Left lobe of liver (tissue), 2 donors: ENCODE measurements at regions not wholly inside any gene's neighbourhood (a gene's known extent, or its start where the extent isn't known, plus 50 kb on each side); places are given as distances from the start of the nearest gene placed in this dataset.

Source experiments
- ATAC-seq: fragments of 200-7000 bp; cut with Tn5 transposase; one replicate; pipeline ENCODE4 v1.9.1; 2020; ENCODE audit warnings: mild to moderate bottlenecking, moderate library complexity
- DNase-seq: peaks from one replicate; pipeline ENCODE4 v3.0.0-alpha.2; 2020; ENCODE audit warnings: low spot score
- donor health status: DM: no; HTN: no; CAD: no; lungs with moderate emphysema.
- donor health status: DM: no; HTN: yes; CAD: no.

GRCh38 chr3:88918841-88919240 is 188.6 kb upstream of the EPHA3 start:
- ATAC-seq (no peak), DNase-seq (no peak)

- no peak for DNase-seq
- ATAC-seq, result no peak
Observed at GRCh38 chr3:88921986-88922385, 185.4 kb upstream of the EPHA3 start.

- no peak for ATAC-seq
- DNase-seq, result no peak
Observed at GRCh38 chr3:88926221-88926620, 181.2 kb upstream of the EPHA3 start.

GRCh38 chr3:88930611-88931010 is 176.8 kb upstream of the EPHA3 start:
- ATAC-seq (no peak), DNase-seq (no peak)

- ATAC-seq, result no peak
- DNase-seq, result no peak
Observed at GRCh38 chr3:88936831-88937230, 170.6 kb upstream of the EPHA3 start.

- ATAC-seq (no peak), DNase-seq (no peak)
Observed at GRCh38 chr3:88940296-88940695, 167.1 kb upstream of the EPHA3 start.

GRCh38 chr3:88947013-88947412 is 160.4 kb upstream of the EPHA3 start:
- ATAC-seq (no peak), DNase-seq (no peak)

GRCh38 chr3:88954853-88955252 is 152.6 kb upstream of the EPHA3 start:
- DNase-seq (no peak), ATAC-seq (no peak)

- ATAC-seq (no peak), DNase-seq (no peak)
Observed at GRCh38 chr3:88955274-88955673, 152.1 kb upstream of the EPHA3 start.

- no peak for DNase-seq
- no peak for ATAC-seq
Observed at GRCh38 chr3:88957711-88958439, 149.5 kb upstream of the EPHA3 start.

GRCh38 chr3:88960019-88960418 is 147.4 kb upstream of the EPHA3 start:
- DNase-seq, result no peak
- ATAC-seq, result no peak

- no peak for DNase-seq
- ATAC-seq, result no peak
Observed at GRCh38 chr3:88963003-88963402, 144.4 kb upstream of the EPHA3 start.

- ATAC-seq, result no peak
- DNase-seq, result no peak
Observed at GRCh38 chr3:88979760-88980159, 127.7 kb upstream of the EPHA3 start.

- DNase-seq, result no peak
Observed at GRCh38 chr3:88983458-88983857, 124.0 kb upstream of the EPHA3 start.

GRCh38 chr3:88984256-88984655 is 123.2 kb upstream of the EPHA3 start:
- no peak for DNase-seq
- ATAC-seq, result no peak

More at GRCh38 chr3:88983458-88983857, 124.0 kb upstream of the EPHA3 start:
- no peak for ATAC-seq

GRCh38 chr3:88984832-88985231 is 122.6 kb upstream of the EPHA3 start:
- ATAC-seq (no peak), DNase-seq (no peak)

- DNase-seq, result no peak
- ATAC-seq, result no peak
Observed at GRCh38 chr3:88985491-88985890, 121.9 kb upstream of the EPHA3 start.

GRCh38 chr3:88986834-88987233 is 120.6 kb upstream of the EPHA3 start:
- ATAC-seq (no peak), DNase-seq (no peak)

- ATAC-seq (no peak), DNase-seq (no peak)
Observed at GRCh38 chr3:88987776-88988175, 119.6 kb upstream of the EPHA3 start.

GRCh38 chr3:88988906-88989305 is 118.5 kb upstream of the EPHA3 start:
- DNase-seq (no peak), ATAC-seq (no peak)

- no peak for ATAC-seq
- DNase-seq, result no peak
Observed at GRCh38 chr3:88991496-88991895, 115.9 kb upstream of the EPHA3 start.

- DNase-seq (no peak), ATAC-seq (no peak)
Observed at GRCh38 chr3:88996691-88997090, 110.7 kb upstream of the EPHA3 start.

GRCh38 chr3:88997260-88997659 is 110.2 kb upstream of the EPHA3 start:
- DNase-seq (no peak), ATAC-seq (no peak)
